GM19438 (cell line): ENCODE measurements at regions not wholly inside any gene's neighbourhood (a gene's known extent, or its start where the extent isn't known, plus 50 kb on each side); places are given as distances from the start of the nearest gene placed in this dataset.
"Not testable (repeated sequence)": the region's sequence is repeated elsewhere in the genome, so short reads cannot be mapped to it uniquely, and the experiment has no call there.

Source experiments
- ATAC-seq: cut with Tn5 transposase; IDR thresholded peaks from one replicate; pipeline ENCODE4 v1.9.1; 2021; ENCODE audit warnings: low read depth; ENCODE audit not compliant: unreplicated experiment

DNA sequence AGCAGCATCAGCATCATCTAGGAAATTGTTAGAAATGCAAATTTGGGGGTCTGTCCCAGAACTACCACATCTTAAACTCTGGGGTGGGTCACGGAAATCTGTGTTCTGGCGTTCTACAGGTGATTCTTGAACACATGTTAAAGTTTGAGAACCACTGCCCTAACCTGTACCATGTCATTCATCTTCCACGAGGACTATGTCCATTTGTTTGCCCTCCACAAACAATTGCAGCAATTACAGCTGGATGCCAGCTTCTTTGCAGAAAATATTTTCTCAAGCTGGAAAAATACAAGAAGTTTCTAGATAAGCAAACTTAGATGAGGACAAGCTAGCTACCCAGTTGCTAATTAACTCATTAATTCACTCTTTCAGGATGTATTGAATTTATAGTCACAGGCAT is 54.1 kb downstream of the MAFB start:
- ATAC-seq: no peak

GRCh38 chr20:40633123-40633850 is 55.7 kb downstream of the MAFB start:
- no peak for ATAC-seq

DNA sequence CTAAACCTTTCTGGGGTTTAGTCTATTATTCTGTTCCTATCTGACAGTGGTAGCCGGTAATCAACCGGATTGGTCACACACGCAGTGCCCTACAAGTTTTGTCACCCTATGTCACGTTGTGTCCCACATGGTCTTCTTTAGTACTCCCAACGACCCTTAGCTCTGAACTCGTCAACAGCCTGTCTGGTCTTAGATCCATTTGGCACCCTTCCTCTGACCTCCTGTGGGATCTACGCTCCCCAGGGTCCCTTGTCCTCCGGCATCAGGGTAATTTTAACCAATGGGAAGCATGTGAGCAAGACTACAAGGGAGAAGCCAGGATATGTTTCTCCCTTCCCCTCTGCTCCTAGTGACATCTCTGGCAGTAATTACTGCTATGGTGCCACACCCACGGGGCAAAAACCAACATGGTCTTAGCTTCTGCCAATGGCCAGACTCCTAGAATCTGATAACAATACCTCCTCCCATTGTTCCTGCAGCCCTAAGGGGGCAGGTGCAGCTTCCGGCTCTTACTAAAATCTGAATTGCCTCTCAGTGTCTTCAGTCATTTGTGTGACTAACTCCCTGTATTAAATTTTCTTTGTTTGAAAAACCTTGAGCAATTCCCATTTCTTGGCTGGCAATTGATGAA is 56.6 kb downstream of the MAFB start:
- no peak for ATAC-seq

- no peak for ATAC-seq
Observed at GRCh38 chr20:40631119-40631631, 57.9 kb downstream of the MAFB start.

GRCh38 chr20:40630713-40631112 is 58.3 kb downstream of the MAFB start:
- ATAC-seq: no peak

- ATAC-seq: no peak
Observed at GRCh38 chr20:40630099-40630498, 58.9 kb downstream of the MAFB start.

- ATAC-seq: no peak
Observed at GRCh38 chr20:40628877-40629276, 60.2 kb downstream of the MAFB start.

- not testable (repeated sequence) for ATAC-seq
Observed at GRCh38 chr20:40619053-40619452, 70.0 kb downstream of the MAFB start.

- no peak for ATAC-seq
Observed at GRCh38 chr20:40617594-40617993, 71.4 kb downstream of the MAFB start.

GRCh38 chr20:40612837-40613236 is 76.2 kb downstream of the MAFB start:
- no peak for ATAC-seq

DNA sequence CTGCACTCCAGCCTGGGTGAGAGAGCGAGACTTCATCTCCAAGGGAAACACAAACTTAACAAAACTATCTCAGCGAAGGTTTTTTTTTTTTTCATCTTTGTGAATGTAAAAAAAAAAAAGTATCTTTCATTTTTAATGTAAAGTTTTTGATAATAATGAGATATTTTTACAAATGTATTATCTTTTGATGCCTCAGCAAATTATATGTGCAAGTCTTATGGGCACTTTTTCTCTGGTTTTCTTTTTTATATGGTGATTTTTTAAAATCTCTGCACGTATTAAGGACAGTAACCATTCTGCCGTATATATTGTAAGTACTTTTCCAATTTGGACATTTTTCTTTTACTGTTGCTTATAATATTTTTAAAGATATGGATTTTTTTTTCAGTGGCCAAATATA is 76.8 kb downstream of the MAFB start:
- no peak for ATAC-seq

DNA sequence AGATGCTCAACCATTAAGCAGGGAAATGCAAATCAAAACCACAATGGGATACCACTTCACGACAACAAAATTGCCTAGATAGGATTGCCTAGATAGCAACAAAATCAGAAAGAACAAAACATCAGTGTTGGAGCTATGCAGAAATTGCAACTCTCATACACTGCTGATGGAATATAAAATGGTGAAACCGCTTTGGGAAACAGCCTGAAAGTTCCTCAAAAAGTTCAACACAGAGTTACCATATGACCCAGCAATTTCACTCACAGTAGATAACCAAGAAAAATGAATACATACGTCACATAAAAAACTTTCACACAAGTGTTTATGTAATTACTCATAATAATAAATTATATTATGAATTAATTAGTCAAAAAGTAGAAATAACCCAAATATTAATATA is 78.3 kb downstream of the MAFB start:
- no peak for ATAC-seq

DNA sequence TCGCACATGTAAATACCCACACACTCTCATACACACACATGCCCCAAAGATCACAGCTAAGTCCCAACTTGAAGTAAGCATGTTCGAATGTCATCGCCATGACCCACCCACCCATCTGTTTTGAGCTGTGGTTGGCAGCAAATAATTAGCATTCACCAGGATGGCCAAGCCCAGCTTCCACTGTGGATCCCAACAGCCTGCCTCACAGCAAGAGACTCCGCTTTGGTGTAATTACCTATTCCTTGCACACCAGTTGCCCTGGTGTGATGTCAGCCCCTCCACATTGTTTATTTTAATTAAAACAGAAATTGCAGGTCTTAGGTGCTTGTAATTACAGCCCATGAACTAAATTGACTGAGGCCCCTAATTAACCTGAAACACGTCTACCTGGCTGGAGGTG is 81.1 kb downstream of the MAFB start:
- no peak for ATAC-seq

- no peak for ATAC-seq
Observed at GRCh38 chr20:40606660-40607059, 82.4 kb downstream of the MAFB start.

DNA sequence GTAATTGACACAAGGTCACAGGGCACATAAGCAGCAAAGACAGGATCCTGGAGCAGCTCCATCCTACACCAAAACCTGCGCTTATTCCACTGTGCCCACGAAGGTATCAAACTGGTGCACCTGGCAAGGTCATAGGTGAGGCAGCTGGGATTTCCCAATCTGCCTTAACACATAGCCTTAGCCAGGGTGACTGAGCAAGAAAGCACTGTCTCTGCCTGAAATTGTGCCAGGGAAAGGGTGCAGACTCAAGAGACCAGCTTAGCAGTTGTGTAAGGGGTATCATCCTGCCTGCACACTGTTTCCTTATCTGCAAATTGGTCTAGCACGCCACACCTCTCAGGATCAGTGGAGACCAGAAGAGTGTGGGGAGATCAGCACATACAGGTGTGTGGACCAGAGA is 82.8 kb downstream of the MAFB start:
- no peak for ATAC-seq

DNA sequence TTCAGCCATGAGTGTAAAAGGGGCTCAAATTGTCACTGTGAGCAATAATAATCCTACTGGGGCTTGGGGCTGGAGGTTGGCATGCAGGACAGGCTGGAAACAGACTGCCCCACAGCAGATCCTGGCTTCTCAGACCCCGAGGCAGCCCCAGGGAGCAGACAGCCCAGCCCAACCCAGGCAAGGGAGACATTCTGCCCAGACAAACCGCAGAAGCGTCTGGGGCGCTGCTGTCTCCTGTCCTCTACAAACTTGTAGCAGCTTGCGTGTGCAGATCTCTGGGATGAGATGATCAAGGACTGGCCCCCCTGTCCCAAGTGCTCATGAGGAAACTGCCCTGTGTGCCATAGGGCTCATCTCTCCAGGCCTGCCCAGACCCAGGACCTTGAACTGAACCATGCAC is 84.6 kb downstream of the MAFB start:
- no peak for ATAC-seq

GRCh38 chr20:40603057-40603651 is 85.9 kb downstream of the MAFB start:
- no peak for ATAC-seq

DNA sequence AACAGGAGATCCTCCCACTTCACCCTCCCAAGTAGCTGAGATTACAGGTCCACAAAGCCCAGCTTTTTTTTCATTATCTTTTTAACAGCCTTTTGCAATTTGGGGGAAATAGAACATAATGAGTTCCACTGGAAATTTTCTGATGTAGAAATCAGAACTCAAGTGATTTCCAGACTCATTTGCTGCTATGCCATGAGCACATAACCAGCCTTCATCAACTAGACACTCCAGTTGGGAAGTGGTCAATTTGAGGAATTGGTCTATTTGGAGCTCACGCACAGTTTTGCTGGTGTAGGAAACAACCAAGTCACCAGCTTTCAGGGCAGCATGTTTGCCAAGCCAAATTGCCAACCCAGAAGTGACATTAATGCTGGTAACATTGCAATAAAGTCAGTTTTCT is 86.7 kb downstream of the MAFB start:
- no peak for ATAC-seq

DNA sequence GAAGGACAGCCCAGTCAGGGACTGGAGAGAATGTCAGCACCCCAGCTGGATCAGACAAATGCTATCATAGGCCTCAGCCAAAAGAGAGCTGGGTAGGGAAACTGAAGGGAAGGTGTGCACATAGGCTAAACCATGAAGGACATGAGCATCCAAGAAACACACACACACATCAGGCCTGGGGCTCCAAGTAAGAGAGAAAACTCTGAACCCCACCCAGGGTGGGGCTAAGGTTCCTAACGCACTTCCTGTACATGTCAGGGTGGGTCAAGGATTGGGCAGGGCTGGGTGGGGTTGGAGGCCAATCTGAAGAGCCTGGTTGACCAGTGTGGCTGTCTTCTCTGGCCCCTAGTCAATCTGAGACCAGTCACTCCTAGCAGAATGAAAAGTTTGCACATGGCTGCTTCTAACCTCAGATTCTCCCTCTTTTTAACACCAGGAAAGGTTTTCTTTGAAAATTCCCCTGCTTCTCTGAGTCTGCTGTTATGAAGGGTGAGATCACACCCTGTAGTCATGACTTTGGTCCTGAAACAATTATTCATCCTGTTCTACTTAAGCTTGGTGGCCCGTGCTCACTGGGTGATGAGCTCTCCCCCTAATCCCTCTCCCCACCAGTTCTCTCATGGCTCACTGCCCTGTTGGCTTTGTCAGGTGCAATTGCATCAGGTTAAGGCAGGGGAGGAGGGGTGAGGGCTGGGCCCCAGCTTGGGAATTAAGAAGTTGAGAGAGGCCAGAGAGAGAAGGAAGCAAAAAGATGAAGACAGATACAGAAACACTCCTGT is 88.4 kb downstream of the MAFB start:
- ATAC-seq: no peak

GRCh38 chr20:40599987-40600386 is 89.0 kb downstream of the MAFB start:
- ATAC-seq: no peak

- no peak for ATAC-seq
Observed at GRCh38 chr20:40592941-40593340, 96.1 kb downstream of the MAFB start.
